Body of pancreas (tissue), 4 donors: ENCODE measurements at regions not wholly inside any gene's neighbourhood (a gene's known extent, or its start where the extent isn't known, plus 50 kb on each side); places are given as distances from the start of the nearest gene placed in this dataset.

Experiments
- ATAC-seq: fragments of 150-250 bp; one replicate; pipeline ENCODE4 v1.9.1; 2016
- DNase-seq, 4 donors: peaks; one replicate each; pipeline ENCODE4 v3.0.0-alpha.2; 2019
- H3K27ac ChIP-seq, 4 donors: fragments of 200-600 bp; sonication (generic); 1 replicate in 3 of 4; 2 replicates in 1 of 4; pipeline versions ENCODE4 v1.5.1 to v1.6.1; 2016 to 2019; ENCODE audit warnings: mild to moderate bottlenecking in 1 of 4, mixed read lengths in 1 of 4, moderate library complexity in 1 of 4
- H3K27me3 ChIP-seq, 2 donors: fragments of 200-600 bp; sonication (generic); one replicate each; pipeline ENCODE4 v1.6.0; 2016; ENCODE audit warnings: mild to moderate bottlenecking in 1 of 2
- H3K36me3 ChIP-seq, 2 donors: fragments of 200-600 bp; sonication (generic); replicated peaks in 1 of 2; 2 replicates each; pipeline ENCODE4 v1.5.1; 2016; ENCODE audit warnings: low read depth in 2 of 2; ENCODE audit not compliant: insufficient read depth in 1 of 2
- H3K4me1 ChIP-seq: fragments of 200-600 bp; sonication (generic); one replicate; pipeline ENCODE4 v1.6.0; 2016
- H3K4me3 ChIP-seq, 2 donors: fragments of 200-600 bp; sonication (generic); 1 replicate in 1 of 2; 2 replicates in 1 of 2; pipeline ENCODE4 v1.5.1; 2016 to 2019
- H3K9me3 ChIP-seq, 3 donors: fragments of 200-600 bp; sonication (generic); 1 replicate in 2 of 3; 2 replicates in 1 of 3; pipeline ENCODE4 v1.5.1; 2016
- POLR2A ChIP-seq, 3 donors: fragments of 450-650 bp; IDR thresholded peaks; one replicate each; pipeline ENCODE4 v1.6.1; 2016; ENCODE audit warnings: antibody characterized with exemption in 3 of 3, mild to moderate bottlenecking in 2 of 3
- WGBS, 2 donors: methylation state at CpG; one replicate each; pipeline ENCODE4 v1.1.5; 2017; 5-methylcytosine and 5-hydroxymethylcytosine counted together
- intact Hi-C: fragments of 100-400 bp; cut with DNase I; formaldehyde crosslinking; loops from one replicate; pipeline ENCODE4 v1.15.1; 2023
- TF ChIP-seq, protein P1 (sequence below), 7 experiments: fragments of 450-650 bp in 4 of 7; fragments of 200-600 bp in 3 of 7; sonication (generic) in 3 of 7; IDR thresholded peaks; one replicate each; pipeline ENCODE4 v1.5.1; 2016 to 2019; ENCODE audit warnings: antibody characterized with exemption in 7 of 7

DNA sequence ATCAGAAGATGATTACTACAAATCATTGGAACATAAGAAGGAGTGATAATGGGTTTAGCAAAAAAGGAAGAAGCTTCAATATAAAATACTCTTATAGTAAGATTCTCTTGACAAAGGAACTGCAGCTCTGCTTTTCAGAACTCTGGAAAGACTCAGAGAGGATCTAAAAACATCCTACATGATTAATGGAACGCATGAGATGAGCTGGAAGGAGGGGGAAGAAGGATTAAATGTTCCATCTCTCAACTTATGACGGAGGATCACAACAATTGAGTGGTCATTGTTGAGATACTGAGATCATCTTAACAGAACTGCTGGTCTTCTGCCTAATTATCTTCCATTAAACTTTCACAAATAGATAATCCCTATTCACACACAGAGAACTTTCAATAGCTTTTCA, 267.5 kb upstream of the SLC8A1 start:
- ATAC-seq (no peak), DNase-seq (no peak)
- no peak overlapping the region for H3K27ac ChIP-seq
- TF ChIP-seq POLR2A (IDR thresholded peaks at IDR 0.05): no peak
- TF ChIP-seq, protein P1, sequence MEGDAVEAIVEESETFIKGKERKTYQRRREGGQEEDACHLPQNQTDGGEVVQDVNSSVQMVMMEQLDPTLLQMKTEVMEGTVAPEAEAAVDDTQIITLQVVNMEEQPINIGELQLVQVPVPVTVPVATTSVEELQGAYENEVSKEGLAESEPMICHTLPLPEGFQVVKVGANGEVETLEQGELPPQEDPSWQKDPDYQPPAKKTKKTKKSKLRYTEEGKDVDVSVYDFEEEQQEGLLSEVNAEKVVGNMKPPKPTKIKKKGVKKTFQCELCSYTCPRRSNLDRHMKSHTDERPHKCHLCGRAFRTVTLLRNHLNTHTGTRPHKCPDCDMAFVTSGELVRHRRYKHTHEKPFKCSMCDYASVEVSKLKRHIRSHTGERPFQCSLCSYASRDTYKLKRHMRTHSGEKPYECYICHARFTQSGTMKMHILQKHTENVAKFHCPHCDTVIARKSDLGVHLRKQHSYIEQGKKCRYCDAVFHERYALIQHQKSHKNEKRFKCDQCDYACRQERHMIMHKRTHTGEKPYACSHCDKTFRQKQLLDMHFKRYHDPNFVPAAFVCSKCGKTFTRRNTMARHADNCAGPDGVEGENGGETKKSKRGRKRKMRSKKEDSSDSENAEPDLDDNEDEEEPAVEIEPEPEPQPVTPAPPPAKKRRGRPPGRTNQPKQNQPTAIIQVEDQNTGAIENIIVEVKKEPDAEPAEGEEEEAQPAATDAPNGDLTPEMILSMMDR (IDR thresholded peaks at IDR 0.05): no peak
- H3K9me3 ChIP-seq: no peaks in the 10 kb centered on the region
- no peaks in the 10 kb centered on the region for H3K36me3 ChIP-seq
- 39 to 49% methylated on average over 2 of the region's 2 CpGs for WGBS, 2 donors
- no peaks in the 10 kb centered on the region for H3K27me3 ChIP-seq
- H3K4me3 ChIP-seq: no peak overlapping the region
- intact Hi-C loops: no loop called here
- H3K4me1 ChIP-seq: no peaks in the 10 kb centered on the region

DNA sequence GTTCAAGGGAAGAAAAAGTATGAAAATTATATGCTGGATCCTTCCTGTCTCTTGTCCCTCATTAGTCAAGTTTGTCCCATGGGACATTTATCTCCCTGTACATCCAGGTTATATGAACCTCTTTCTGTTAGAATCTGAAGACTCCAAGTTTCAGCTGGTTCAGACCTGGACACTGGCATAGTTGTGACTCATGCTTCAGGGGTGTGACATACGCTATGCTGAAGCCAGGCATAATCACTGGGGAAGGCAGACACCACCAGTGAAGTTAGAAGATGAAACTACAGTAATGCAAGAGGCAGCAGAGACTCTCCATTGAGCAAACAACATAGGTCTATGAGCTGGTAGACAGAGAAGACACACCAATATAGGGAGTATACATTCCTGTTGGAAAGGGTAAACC, 269.7 kb upstream of the SLC8A1 start:
- Histone ChIP-seq H3K4me1 (no peaks in the 10 kb centered on the region), H3K9me3 (no peaks in the 10 kb centered on the region), H3K27me3 (no peaks in the 10 kb centered on the region), H3K36me3 (no peaks in the 10 kb centered on the region), H3K27ac (no peak overlapping the region), H3K4me3 (no peak overlapping the region)
- ATAC-seq (no peak), DNase-seq (no peak)
- intact Hi-C loops: no loop called here
- WGBS, 2 donors: 67% methylated on average over 1 of the region's 1 CpG
- TF ChIP-seq POLR2A (IDR thresholded peaks at IDR 0.05): no peak
- TF ChIP-seq, protein P1 (IDR thresholded peaks at IDR 0.05): no peak

DNA sequence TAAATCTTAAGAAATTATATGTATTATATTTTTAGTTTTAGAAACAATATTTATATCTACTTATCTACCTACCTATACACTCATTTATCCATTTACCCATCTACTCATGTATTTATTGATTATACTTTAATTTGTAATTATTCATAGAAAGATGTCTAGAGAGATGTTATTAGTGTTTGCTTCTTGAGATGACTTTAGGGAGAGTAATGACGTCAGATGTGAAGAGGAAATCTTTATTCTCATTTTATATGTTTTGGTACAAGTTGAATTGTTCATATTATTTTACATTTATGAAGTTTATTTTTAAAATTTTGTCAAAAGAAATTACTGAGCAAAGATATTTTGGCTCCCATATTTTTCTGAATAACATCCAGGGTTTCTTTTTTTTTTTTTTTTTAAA, 271.3 kb upstream of the SLC8A1 start:
- Histone ChIP-seq H3K27me3 (no peaks in the 10 kb centered on the region), H3K9me3 (no peaks in the 10 kb centered on the region), H3K27ac (no peak overlapping the region), H3K4me3 (no peak overlapping the region), H3K36me3 (no peaks in the 10 kb centered on the region), H3K4me1 (no peaks in the 10 kb centered on the region)
- intact Hi-C loops: no loop called here
- TF ChIP-seq, protein P1 (IDR thresholded peaks at IDR 0.05): no peak
- TF ChIP-seq POLR2A (IDR thresholded peaks at IDR 0.05): no peak
- WGBS, 2 donors: 21 to 27% methylated on average over 1 of the region's 1 CpG
- ATAC-seq: no peak
- no peak for DNase-seq

DNA sequence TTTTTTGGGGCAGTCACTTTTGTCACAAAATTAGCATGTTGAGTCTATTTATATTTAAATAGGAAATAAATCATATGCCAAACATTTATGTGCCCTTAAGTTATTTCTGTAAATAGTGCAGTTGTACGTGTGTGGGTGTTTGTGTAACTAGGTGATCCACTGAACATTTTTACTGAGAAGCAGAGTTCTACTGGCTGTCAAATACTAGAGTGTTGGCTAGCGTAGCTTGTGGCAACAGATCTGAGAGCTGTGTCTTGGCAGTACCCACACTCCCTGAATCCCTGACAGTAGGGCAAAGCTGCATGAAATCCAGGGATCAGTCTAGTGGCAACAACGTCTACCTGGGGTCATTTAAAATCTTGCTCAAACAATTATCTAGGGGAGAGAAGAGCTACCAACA, 273.1 kb upstream of the SLC8A1 start:
- H3K4me1 ChIP-seq: no peaks in the 10 kb centered on the region
- intact Hi-C loops: no loop called here
- ATAC-seq (no peak), DNase-seq (no peak)
- no peaks in the 10 kb centered on the region for H3K36me3 ChIP-seq
- H3K27ac ChIP-seq: no peak overlapping the region
- TF ChIP-seq POLR2A (IDR thresholded peaks at IDR 0.05): no peak
- TF ChIP-seq, protein P1 (IDR thresholded peaks at IDR 0.05): no peak
- H3K9me3 ChIP-seq: no peaks in the 10 kb centered on the region
- H3K4me3 ChIP-seq: no peak overlapping the region
- 15 to 30% methylated on average over 3 of the region's 3 CpGs for WGBS, 2 donors
- no peaks in the 10 kb centered on the region for H3K27me3 ChIP-seq

DNA sequence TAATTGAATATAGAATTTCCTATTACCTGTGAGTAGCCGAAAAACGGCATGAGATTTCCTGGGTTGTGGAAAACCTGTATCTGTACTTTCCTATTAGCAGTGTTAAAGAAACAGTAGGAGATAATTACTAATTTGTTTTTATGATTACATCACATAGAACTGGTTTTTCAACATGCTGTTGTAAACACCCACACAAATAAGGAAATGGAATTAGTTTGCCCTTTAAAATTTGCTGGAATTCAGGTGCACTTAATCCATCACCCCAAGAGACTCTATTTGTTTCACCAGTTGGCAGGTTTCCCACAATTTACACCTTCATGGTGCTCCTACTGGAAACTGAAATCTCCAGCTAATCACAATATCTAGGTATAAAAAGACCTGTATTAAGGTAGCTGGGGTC, 274.1 kb upstream of the SLC8A1 start:
- Histone ChIP-seq H3K27ac (no peak overlapping the region), H3K27me3 (no peaks in the 10 kb centered on the region), H3K4me3 (no peak overlapping the region), H3K4me1 (no peaks in the 10 kb centered on the region), H3K9me3 (no peaks in the 10 kb centered on the region), H3K36me3 (no peaks in the 10 kb centered on the region)
- DNase-seq (no peak), ATAC-seq (peak; percentile 38)
- 28 to 31% methylated on average over 2 of the region's 2 CpGs for WGBS, 2 donors
- TF ChIP-seq, protein P1 (IDR thresholded peaks at IDR 0.05): no peak
- no peak for TF ChIP-seq POLR2A (IDR thresholded peaks at IDR 0.05)
- intact Hi-C loops: no loop called here
